ENCODE measurements at regions not wholly inside any gene's neighbourhood (a gene's known extent, or its start where the extent isn't known, plus 50 kb on each side); places are given as distances from the start of the nearest gene placed in this dataset.

DNA sequence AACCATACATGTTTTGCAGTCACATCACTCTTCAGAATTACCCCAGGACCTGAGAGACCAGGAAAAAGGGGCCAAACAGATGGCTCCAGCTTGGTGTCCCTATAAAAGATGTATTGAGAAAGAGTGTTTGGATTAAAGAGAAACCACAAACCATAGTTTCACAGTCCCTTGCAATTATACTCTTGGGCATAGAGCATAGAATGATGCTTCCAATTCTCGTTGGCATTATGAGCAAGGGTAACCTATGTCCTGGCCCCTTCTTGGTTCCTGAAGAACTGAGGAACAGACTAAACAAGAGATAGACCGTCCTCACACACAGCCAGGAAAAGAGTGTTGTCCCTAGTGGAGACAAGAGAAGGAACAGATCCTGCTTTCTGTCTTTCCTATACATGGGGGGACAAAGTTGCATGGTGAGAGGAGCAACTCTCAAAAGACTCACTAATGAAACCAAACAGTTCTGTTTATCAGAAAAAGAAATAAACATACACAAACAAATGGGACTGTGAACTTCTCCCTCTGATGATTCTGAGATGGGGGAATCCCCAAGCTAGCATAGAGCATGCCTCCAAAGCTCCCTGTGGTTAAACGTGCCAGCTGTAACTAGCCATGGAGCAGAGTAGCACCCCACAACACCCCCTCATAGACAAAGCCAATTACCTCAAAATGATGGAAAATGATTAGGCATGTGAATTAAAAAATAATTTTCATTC, 908.6 kb downstream of the NTRK3 start:
- DNase-seq (ENCODE audit: low spot score), result no peak
- Histone ChIP-seq H3K36me3 (ENCODE audit: insufficient read depth, low read length, poor library complexity, severe bottlenecking) (no peaks in the 10 kb centered on the region), H3K9me3 (ENCODE audit: low read depth, low read length, poor library complexity, severe bottlenecking) (peaks cover 40% of the 10 kb centered on the region), H3K27ac (ENCODE audit: low read depth, low read length, poor library complexity, severe bottlenecking) (no peak overlapping the region), H3K4me3 (ENCODE audit: low read depth, low read length, poor library complexity, severe bottlenecking) (no peak overlapping the region), H3K4me1 (ENCODE audit: insufficient read depth, low read length, poor library complexity, severe bottlenecking) (no peaks in the 10 kb centered on the region), H3K27me3 (replicated peaks; ENCODE audit: insufficient read depth, low read depth, low read length, poor library complexity) (no peaks in the 10 kb centered on the region)
- no peak for TF ChIP-seq EZH2 (IDR thresholded peaks at IDR 0.05; ENCODE audit: borderline replicate concordance, low read depth, low read length, poor library complexity, severe bottlenecking)
- TF ChIP-seq, protein P1, sequence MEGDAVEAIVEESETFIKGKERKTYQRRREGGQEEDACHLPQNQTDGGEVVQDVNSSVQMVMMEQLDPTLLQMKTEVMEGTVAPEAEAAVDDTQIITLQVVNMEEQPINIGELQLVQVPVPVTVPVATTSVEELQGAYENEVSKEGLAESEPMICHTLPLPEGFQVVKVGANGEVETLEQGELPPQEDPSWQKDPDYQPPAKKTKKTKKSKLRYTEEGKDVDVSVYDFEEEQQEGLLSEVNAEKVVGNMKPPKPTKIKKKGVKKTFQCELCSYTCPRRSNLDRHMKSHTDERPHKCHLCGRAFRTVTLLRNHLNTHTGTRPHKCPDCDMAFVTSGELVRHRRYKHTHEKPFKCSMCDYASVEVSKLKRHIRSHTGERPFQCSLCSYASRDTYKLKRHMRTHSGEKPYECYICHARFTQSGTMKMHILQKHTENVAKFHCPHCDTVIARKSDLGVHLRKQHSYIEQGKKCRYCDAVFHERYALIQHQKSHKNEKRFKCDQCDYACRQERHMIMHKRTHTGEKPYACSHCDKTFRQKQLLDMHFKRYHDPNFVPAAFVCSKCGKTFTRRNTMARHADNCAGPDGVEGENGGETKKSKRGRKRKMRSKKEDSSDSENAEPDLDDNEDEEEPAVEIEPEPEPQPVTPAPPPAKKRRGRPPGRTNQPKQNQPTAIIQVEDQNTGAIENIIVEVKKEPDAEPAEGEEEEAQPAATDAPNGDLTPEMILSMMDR (conservative IDR thresholded peaks at IDR 0.05; ENCODE audit: low read depth, low read length), result no peak
- ChIA-PET CTCF (no interaction called here), POLR2A (ENCODE audit: low non-redundant PET) (no interaction called here)
- intact Hi-C loops (cut with micrococcal nuclease; ENCODE audit: unreplicated experiment), result no loop called here
- no TSS peak for BruUV-seq (replicated peaks)

GRCh38 chr15:87345961-87346360, 910.6 kb downstream of the NTRK3 start:
- no peak overlapping the region for H3K27ac ChIP-seq (ENCODE audit: low read depth, low read length, poor library complexity, severe bottlenecking)
- DNase-seq (ENCODE audit: low spot score), result no peak
- intact Hi-C loops (cut with micrococcal nuclease; ENCODE audit: unreplicated experiment), result no loop called here
- H3K9me3 ChIP-seq (ENCODE audit: low read depth, low read length, poor library complexity, severe bottlenecking), result peaks cover 30% of the 10 kb centered on the region
- H3K36me3 ChIP-seq (ENCODE audit: insufficient read depth, low read length, poor library complexity, severe bottlenecking), result no peaks in the 10 kb centered on the region
- no peaks in the 10 kb centered on the region for H3K4me1 ChIP-seq (ENCODE audit: insufficient read depth, low read length, poor library complexity, severe bottlenecking)
- ChIA-PET CTCF (no interaction called here), POLR2A (ENCODE audit: low non-redundant PET) (no interaction called here)
- H3K4me3 ChIP-seq (ENCODE audit: low read depth, low read length, poor library complexity, severe bottlenecking), result no peak overlapping the region
- no peak for TF ChIP-seq EZH2 (IDR thresholded peaks at IDR 0.05; ENCODE audit: borderline replicate concordance, low read depth, low read length, poor library complexity, severe bottlenecking)
- TF ChIP-seq, protein P1 (conservative IDR thresholded peaks at IDR 0.05; ENCODE audit: low read depth, low read length), result no peak
- BruUV-seq (replicated peaks), result no TSS peak
- no peaks in the 10 kb centered on the region for H3K27me3 ChIP-seq (replicated peaks; ENCODE audit: insufficient read depth, low read depth, low read length, poor library complexity)

DNA sequence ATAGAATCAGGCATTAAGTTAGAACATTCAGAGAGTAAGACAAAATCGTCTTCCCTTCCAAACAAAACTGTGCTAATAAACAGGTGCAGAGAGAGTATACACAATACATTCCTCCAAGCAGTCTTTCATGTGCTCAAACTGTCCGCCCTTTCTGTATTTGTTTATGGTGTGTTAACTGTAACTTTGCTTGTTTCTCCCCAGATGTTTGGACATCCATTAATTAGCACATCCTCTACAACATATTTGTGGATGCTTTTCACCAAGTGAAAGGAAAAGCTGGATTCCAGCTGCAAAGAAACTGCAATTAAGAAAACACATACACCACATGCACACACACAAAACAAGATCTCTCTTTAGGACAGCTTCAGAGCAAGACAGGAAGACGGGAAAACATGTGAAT, 912.6 kb downstream of the NTRK3 start:
- H3K36me3 ChIP-seq (ENCODE audit: insufficient read depth, low read length, poor library complexity, severe bottlenecking), result no peaks in the 10 kb centered on the region
- TF ChIP-seq, protein P1 (conservative IDR thresholded peaks at IDR 0.05; ENCODE audit: low read depth, low read length), result no peak
- TF ChIP-seq EZH2 (IDR thresholded peaks at IDR 0.05; ENCODE audit: borderline replicate concordance, low read depth, low read length, poor library complexity, severe bottlenecking), result no peak
- CTCF ChIA-PET, result no interaction called here
- BruUV-seq (replicated peaks), result no TSS peak
- H3K4me3 ChIP-seq (ENCODE audit: low read depth, low read length, poor library complexity, severe bottlenecking), result no peak overlapping the region
- no peaks in the 10 kb centered on the region for H3K4me1 ChIP-seq (ENCODE audit: insufficient read depth, low read length, poor library complexity, severe bottlenecking)
- POLR2A ChIA-PET (ENCODE audit: low non-redundant PET), result no interaction called here
- intact Hi-C loops (cut with micrococcal nuclease; ENCODE audit: unreplicated experiment), result no loop called here
- no peak for DNase-seq (ENCODE audit: low spot score)
- no peak overlapping the region for H3K27ac ChIP-seq (ENCODE audit: low read depth, low read length, poor library complexity, severe bottlenecking)
- no peaks in the 10 kb centered on the region for H3K27me3 ChIP-seq (replicated peaks; ENCODE audit: insufficient read depth, low read depth, low read length, poor library complexity)
- peaks cover 19% of the 10 kb centered on the region for H3K9me3 ChIP-seq (ENCODE audit: low read depth, low read length, poor library complexity, severe bottlenecking)

Data from A673 (cell line).